Middle frontal gyrus (tissue), 1 donor: ENCODE measurements at regions not wholly inside any gene's neighbourhood (a gene's known extent, or its start where the extent isn't known, plus 50 kb on each side); places are given as distances from the start of the nearest gene placed in this dataset.

ENCODE experiments used
- DNase-seq: peaks from one replicate; pipeline ENCODE4 v3.0.0-alpha.2; 2015; ENCODE audit warnings: low spot score; ENCODE audit errors: extremely low spot score

DNA sequence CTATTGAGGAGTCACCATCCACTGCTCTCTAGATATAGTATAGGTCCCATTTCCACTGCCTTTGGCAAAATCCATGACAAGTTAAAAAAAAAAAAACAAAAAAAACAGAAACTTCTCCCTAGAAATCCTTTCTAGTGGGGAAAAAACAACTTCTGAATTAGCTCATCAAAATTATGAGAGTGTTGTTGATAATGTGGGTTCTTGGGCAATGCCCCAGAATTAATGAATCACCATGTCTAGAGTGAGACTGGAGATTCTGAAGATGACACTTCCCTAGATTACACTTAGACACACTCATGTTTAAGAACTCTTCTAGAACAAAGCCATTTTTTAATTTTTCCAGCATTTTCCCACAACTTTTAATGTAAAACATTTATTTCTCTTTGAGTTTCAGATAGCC is 728.0 kb upstream of the C9orf72 start:
- no peak for DNase-seq

DNA sequence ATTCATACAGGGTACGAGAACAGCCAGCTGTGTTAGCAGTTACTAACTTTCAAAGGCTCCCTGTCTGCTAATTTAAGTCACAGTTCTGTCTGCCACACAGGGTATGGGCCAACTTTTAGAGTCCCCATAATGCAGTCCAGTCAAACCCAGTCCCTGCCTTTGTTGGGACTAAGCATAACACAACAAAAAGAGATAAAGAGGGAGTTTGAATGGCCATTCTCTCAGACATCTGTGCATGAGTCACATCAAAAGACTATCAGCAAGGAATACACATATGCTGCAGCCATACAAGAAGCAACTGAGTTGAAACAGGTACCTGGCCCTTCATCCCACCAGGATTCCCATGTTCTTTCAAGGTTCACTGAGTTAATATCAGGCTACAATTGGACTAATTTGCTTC is 744.5 kb upstream of the C9orf72 start:
- no peak for DNase-seq

DNA sequence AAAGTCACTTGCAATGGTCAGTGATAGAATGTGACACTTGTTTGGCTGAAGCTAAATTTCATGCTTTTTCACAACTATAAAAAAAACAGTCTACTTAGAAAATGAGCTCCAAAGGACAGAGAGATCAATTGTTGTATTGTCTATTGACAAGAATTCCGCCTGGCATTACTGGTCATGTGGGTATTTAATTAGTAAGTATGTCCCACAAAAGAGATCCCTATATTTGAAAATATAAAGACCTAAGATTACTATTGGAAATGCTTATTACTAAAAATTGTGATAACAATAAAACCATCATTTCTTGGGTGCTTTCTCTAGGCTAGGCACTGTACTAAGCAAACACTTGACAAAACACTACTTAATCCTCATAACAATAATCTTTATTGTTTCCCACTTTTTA is 745.2 kb upstream of the C9orf72 start:
- no peak for DNase-seq

DNA sequence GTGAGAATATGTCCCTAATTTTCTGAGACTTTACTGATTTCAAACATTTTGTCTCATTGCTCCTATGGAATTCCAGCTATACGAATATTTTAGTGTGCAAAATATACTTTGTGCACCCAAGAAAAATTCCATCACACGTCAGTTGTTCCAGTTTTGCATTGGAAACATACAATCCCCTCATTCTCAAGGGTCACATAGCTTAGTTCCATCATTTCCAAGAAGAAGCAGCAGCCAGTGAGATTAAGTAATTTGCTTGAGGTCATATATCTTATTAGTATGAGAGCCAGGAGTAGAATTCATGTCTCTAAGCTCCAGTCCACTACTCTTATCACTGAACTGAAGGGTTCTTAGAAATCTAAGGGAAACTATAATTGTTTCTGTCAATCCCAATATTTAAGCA is 746.7 kb upstream of the C9orf72 start:
- no peak for DNase-seq

- no peak for DNase-seq
Observed at GRCh38 chr9:28320616-28321015, 747.3 kb upstream of the C9orf72 start.

DNA sequence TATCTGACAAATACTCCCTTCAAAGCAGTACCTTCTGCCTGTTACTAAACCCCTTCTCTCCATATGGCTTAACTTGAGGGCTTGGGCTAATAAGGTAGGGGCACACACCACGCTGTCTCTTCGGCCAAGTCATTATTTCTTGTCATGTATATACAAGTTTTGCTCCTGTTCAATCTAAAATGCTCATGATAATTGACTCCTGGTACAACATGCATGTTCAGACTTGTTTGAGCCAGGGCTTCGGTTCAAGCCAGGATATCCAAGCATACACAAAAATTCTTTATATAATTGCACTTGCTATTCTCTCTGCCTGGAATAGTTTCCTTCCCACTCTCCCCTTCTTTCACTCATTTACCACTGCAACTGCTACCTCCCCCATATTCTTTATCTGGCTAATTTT is 756.0 kb upstream of the C9orf72 start:
- no peak for DNase-seq

DNA sequence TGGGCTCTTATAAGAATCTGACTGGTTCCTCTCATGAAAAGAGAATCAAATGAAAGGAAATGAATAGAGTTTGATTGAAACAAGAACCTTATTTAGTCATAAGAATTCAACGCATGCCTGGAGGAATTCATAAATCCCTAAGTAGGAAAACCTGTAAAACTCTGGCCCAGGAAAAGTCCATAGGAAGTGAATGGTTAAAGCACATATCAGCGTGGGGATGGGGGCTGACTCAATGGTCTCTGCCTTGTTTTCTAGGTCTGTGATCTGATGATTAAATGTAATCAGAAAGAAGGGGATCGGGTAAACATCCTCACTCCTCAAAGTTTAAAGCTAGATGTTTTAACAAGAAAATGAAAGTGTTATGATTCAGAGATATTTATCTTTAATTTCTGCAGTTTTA is 759.4 kb upstream of the C9orf72 start:
- DNase-seq = no peak

DNA sequence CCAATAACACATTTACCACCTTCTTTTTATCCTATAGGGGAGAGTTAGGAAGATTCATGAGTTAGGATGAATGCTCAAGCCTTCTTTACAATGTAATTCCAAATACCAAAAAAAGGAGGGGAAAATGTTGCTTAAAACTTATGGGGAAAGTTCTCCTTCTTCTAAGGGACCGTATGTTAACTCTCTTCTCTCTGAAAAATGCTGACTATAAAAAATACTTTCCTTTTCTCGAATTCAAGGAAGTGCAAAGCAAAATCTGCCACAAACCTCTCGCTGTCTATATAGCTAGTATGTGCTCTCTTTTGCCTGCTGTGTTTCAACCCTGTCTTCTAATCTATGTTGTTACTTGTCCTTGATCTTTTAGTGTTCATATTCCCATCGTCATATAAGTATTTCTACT is 768.6 kb upstream of the C9orf72 start:
- no peak for DNase-seq

DNA sequence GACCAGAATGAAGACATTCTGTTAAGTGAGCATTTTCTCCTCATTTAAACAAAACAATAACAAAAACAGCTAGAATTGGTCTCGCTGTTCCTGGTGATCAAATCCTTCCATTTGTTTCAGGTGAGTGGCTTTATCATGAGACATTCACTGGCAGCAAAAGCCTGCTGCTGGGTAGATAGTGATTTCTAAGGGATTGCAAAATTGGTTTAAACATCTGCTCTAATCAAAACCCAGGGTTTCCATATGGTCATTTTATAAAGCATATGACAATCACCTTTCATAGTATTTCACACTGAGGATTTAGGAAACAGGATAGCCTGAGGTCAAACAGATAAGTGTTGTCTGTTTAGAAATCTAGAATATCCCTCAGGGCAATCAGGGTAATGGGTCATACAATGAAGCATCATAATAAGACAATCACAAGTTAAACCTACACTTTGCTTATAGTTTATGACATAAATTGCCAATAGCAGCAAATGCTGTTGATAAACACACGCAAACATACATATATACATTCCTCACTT is 769.6 kb upstream of the C9orf72 start:
- no peak for DNase-seq

DNA sequence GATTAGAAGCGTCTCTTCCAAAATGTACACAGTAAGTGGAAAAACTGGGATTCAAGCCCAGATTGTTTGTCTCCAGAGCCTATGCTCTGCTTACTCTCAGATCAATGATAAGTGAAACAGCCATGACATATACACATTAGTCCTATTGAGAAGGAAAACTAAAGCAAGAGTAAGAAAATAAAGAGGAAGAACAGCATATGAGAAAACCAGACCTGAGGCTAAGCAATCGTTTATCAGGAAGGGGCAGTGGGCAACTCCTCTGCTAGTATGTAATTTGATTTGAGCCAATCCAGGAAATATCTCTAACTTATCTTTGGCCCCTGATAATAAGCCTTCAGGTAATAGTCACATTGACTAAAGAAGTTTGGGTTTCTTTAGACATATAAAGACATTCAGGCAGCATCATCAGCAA is 789.9 kb upstream of the C9orf72 start:
- DNase-seq = no peak

DNA sequence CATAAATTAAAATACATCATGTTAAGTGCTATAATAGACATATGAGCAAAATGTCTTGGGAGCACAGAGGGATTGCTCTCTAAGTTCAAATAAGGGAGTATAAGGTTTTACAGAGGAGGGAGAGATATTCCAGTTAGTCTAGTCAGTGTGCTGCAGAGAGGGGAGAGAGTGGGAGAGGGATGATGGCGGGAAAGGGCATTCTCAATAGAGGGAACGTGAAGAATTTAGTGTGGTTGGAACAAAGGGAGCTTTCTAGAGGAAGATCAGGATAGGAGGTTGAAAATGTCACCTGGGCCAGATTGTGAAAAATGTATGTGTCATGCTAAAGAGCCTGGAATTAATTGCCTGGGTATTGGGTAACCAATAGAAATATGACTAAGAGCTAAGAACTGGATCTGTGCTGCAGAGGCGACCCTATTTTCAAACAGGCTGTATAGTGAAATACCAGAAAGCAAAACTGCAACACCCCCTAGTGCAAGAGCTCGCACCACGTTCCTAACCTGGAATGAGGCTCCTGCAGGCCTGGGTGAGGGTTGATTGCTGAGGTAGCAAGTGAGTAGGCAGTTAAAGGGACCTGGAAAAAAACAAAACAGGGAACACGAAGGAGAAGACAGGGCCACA is 791.8 kb upstream of the C9orf72 start:
- DNase-seq = no peak

GRCh38 chr9:28365728-28366127 is 792.4 kb upstream of the C9orf72 start:
- no peak for DNase-seq

- DNase-seq = no peak
Observed at GRCh38 chr9:28378231-28378630, 805.0 kb upstream of the C9orf72 start.

GRCh38 chr9:28379082-28379481 is 805.8 kb upstream of the C9orf72 start:
- DNase-seq = no peak

- no peak for DNase-seq
Observed at GRCh38 chr9:28389411-28389810, 816.1 kb upstream of the C9orf72 start.

DNA sequence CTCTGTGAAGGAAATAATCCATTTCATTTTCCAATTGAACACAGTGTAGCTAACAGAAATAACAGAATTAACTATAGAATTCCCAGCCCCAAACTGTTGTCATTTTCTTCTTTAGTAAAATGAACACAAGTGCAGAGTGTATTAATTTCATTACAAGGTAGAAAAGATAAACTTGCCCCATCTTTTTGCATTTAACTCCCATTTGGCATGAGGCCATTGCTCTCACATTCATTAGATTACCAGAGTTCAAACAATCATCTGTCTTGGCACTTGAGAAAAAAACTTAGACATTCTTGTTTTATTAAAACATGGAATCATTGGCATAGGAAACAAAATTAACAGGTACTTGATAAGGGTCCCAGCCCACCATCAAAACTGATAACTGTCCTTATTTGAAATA is 821.5 kb upstream of the C9orf72 start:
- DNase-seq = no peak

GRCh38 chr9:28396058-28396457 is 822.8 kb upstream of the C9orf72 start:
- DNase-seq = no peak

GRCh38 chr9:28407351-28407750 is 834.1 kb upstream of the C9orf72 start:
- DNase-seq = peak; percentile 9

DNA sequence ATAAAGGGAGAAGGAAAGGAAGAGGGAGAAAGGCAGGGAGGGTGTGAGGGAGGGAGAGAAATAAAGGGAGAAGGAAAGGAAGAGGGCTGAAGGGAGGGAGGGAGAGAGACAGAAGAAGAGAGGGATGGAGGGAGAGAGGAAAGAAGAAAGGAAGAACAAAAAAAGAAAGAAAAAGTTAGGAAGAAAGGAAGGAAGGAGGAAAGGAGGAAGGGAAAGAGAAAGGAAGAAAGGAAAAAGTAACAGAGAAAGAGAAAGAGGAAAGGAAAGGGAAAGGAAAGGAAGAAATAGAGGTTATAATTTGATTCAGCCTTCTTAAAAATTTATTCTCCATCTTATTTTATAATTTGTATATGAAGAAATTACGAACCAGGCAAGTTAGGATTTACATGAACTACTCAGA is 836.6 kb upstream of the C9orf72 start:
- DNase-seq = no peak

GRCh38 chr9:28410411-28410810 is 837.1 kb upstream of the C9orf72 start:
- no peak for DNase-seq

GRCh38 chr9:28413471-28413870 is 840.2 kb upstream of the C9orf72 start:
- DNase-seq = no peak

- DNase-seq = no peak
Observed at GRCh38 chr9:28423255-28423654, 850.0 kb upstream of the C9orf72 start.

DNA sequence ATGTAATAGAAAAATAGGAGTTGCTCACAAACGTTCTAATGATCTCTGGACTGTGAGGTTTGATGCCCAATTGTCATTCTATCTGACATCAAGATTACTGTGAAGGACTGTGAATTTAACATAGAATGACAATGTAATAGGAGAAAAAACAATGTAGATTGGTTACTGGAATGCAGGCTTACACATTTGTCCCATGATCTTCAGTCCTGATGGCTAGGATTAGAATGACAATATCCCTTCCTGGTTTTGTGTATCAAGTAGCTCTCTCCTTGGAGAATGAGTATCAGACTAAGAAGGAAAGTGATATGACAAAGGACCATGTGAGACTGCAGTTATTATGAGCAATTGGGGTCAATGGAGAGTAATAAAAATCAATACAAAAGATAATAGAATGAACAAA is 862.2 kb upstream of the C9orf72 start:
- DNase-seq = no peak

GRCh38 chr9:28439688-28440087 is 866.4 kb upstream of the C9orf72 start:
- no peak for DNase-seq
